ENCODE measurements at regions not wholly inside any gene's neighbourhood (a gene's known extent, or its start where the extent isn't known, plus 50 kb on each side); places are given as distances from the start of the nearest gene placed in this dataset.
"Not testable (repeated sequence)": the region's sequence is repeated elsewhere in the genome, so short reads cannot be mapped to it uniquely, and the experiment has no call there.

GRCh38 chr21:19493437-19494241 is 1090.1 kb upstream of the TMPRSS15 start:
- not testable (repeated sequence) for TF ChIP-seq POLR2A (IDR thresholded peaks at IDR 0.05); CTCF (IDR thresholded peaks at IDR 0.05); EP300 (IDR thresholded peaks at IDR 0.05; ENCODE audit: low read depth)
